ENCODE measurements at regions not wholly inside any gene's neighbourhood (a gene's known extent, or its start where the extent isn't known, plus 50 kb on each side); places are given as distances from the start of the nearest gene placed in this dataset.

- in situ Hi-C loops (cut with MboI): no loop called here
- no peaks in the 10 kb centered on the region for H3K9me3 ChIP-seq (replicated peaks; ENCODE audit: control insufficient read depth, insufficient read depth, low read depth, low read length)
- H3K4me2 ChIP-seq (ENCODE audit: insufficient read depth, low read length): no peak overlapping the region
- BruUV-seq (replicated peaks): no TSS peak
- H2AFZ ChIP-seq (ENCODE audit: low read depth, low read length): no peak overlapping the region
- H3K4me1 ChIP-seq (replicated peaks in 1 of 2; ENCODE audit: control insufficient read depth in 2 of 2, insufficient read depth in 2 of 2, low read length in 2 of 2): no peaks in the 10 kb centered on the region
- DNase-seq (ENCODE audit: extremely low read depth in 1 of 4, low spot score in 3 of 4): no peak
- ChIA-PET CTCF (ENCODE audit: low intra/inter-chr PET ratio) (no interaction called here), POLR2A (no interaction called here)
- no peak overlapping the region for H3K9ac ChIP-seq (ENCODE audit: insufficient read depth in 1 of 2, low read depth in 2 of 2, low read length in 2 of 2)
- no peaks in the 10 kb centered on the region for H4K20me1 ChIP-seq (replicated peaks; ENCODE audit: control insufficient read depth, insufficient read depth, low read length)
- FAIRE-seq: no peak
- no peaks in the 10 kb centered on the region for H3K79me2 ChIP-seq (ENCODE audit: control insufficient read depth, insufficient read depth, low read length)
- TF ChIP-seq SFPQ (IDR thresholded peaks at IDR 0.05; ENCODE audit: low read depth, low read length) (no peak), CBX8 (IDR thresholded peaks at IDR 0.05; ENCODE audit: borderline replicate concordance, extremely low read depth, low read depth, low read length, poor library complexity, severe bottlenecking) (no peak), IRF9 (tag; IDR thresholded peaks at IDR 0.05) (no peak), THAP12 (CRISPR knock-in tag; IDR thresholded peaks at IDR 0.05) (no peak), ZNF644 (tag; IDR thresholded peaks at IDR 0.05; ENCODE audit: low read depth) (no peak), ZNF146 (CRISPR knock-in tag; IDR thresholded peaks at IDR 0.05; ENCODE audit: unreplicated experiment) (no peak)
- intact Hi-C loops (cut with micrococcal nuclease): no loop called here
- no peaks in the 10 kb centered on the region for H3K9me1 ChIP-seq (ENCODE audit: control insufficient read depth, insufficient read depth, low read length)
- H3K36me3 ChIP-seq (ENCODE audit: control insufficient read depth, insufficient read depth, low read length): no peaks in the 10 kb centered on the region
- WGBS (ENCODE audit: insufficient coverage, low coverage, missing lambda C conversion rate): under 1% methylated on average over 9 of the region's 9 CpGs
- H3K27me3 ChIP-seq (ENCODE audit: control insufficient read depth in 2 of 2, insufficient read depth in 2 of 2, low read length in 2 of 2): no peaks in the 10 kb centered on the region
- no peak overlapping the region for H3K4me3 ChIP-seq
- no peak overlapping the region for H3K27ac ChIP-seq (ENCODE audit: extremely low read depth, low read depth, low read length)
- ATAC-seq: no peak
These were observed 187.6 kb upstream of the ARGLU1 start for GRCh38 chr13:106755542-106755941.

Measured in K562 (cell line).